ENCODE measurements at regions not wholly inside any gene's neighbourhood (a gene's known extent, or its start where the extent isn't known, plus 50 kb on each side); places are given as distances from the start of the nearest gene placed in this dataset.

DNA sequence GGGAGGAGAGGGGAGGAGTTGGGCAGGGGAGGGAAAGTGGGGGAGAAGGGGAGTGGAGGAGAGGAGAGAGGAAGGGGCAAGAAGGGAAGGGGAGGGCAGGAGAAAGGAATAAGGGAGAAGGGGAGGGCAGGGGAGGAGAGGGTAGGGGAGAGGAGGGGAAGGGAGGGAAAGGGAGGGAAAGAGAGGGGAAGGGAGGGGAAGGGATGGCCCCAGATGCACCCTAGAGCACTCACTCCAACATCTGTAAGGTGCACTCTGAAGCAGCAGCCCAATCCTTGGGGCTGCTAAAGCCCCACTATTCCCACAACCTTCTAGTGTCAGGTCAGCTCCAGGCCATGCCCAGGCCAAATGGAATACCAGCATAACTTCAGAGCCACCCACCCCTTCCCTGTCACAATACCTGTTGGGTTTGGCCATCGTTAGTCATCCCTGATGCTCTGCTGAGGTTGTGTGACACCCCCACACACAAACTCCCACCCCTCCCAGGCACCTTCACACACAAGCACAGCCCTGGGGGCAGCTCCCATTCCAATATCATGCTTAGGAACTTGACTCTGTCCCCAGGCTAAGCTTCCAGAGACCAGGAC is 55.7 kb upstream of the PKDCC start:
- no peak overlapping the region for H3K4me3 ChIP-seq (ENCODE audit: control insufficient read depth, low read depth, low read length)
- TF ChIP-seq, protein P1, sequence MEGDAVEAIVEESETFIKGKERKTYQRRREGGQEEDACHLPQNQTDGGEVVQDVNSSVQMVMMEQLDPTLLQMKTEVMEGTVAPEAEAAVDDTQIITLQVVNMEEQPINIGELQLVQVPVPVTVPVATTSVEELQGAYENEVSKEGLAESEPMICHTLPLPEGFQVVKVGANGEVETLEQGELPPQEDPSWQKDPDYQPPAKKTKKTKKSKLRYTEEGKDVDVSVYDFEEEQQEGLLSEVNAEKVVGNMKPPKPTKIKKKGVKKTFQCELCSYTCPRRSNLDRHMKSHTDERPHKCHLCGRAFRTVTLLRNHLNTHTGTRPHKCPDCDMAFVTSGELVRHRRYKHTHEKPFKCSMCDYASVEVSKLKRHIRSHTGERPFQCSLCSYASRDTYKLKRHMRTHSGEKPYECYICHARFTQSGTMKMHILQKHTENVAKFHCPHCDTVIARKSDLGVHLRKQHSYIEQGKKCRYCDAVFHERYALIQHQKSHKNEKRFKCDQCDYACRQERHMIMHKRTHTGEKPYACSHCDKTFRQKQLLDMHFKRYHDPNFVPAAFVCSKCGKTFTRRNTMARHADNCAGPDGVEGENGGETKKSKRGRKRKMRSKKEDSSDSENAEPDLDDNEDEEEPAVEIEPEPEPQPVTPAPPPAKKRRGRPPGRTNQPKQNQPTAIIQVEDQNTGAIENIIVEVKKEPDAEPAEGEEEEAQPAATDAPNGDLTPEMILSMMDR (IDR thresholded peaks at IDR 0.05; ENCODE audit: control insufficient read depth, insufficient read depth, low read depth, low read length, missing control alignments): no peak
- DNase-seq (ENCODE audit: low read depth): no peak

DNA sequence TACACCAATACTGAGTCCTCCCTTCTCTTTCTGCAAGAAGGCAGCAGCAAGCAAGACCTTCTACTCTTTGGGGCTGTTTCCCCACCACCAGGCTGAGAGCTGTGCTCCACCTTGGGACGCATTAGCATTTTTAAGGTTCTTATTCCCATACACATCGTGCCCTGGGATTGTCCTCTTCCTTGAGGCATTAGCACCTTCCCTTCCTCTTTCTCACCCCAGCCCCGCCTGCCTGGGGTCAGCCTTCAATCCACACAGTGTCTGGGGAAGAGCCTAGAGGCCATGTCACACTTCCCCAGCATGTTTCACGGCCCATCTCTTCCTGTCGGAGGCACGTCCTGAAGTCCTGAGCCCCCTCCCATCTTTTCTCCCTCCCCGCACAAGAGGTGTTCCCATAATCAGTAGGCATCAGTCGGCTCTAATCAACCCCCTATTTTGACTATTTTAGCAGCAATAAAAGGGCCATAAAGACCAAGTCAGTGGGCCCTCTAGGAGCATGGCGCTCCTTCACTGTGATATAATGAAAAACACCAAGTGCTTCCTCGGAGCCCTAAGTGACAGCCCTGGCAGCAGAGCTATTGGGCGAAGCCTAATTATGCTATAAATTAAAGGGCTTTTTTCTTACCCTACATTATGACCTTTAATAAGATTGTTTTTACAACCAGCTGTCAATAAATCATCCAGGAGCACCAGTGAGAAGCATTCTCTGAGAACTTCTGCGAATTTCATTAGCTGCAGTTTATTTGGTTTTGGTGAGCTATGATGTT is 55.0 kb upstream of the PKDCC start:
- DNase-seq (ENCODE audit: low read depth): no peak
- TF ChIP-seq, protein P1 (IDR thresholded peaks at IDR 0.05; ENCODE audit: control insufficient read depth, insufficient read depth, low read depth, low read length, missing control alignments): no peak
- no peak overlapping the region for H3K4me3 ChIP-seq (ENCODE audit: control insufficient read depth, low read depth, low read length)

DNA sequence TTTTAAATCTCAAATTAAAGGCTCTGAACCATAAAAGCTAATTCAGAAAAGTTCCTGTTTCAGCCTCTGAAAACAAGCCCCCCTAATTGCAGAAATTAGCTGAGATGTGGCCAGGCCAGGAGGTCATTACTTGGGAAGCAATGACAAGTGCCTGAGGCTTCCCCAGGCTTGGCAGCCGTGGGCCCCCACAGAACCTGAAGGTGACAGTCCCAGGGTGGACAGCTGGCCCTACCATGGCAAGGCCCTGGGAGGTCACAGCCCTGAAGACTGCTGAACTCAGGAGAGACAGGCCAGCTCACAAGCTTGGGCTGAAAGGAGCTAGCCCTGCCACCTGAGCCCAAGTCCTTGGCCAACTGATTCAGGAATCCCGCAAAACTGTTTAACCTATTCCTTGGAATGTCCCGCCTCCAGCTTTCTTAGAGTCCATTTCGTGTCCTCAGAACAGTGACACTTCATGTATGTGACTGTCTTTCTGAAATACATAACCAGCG is 54.3 kb upstream of the PKDCC start:
- no peak for DNase-seq (ENCODE audit: low read depth)
- no peak overlapping the region for H3K4me3 ChIP-seq (ENCODE audit: control insufficient read depth, low read depth, low read length)
- TF ChIP-seq, protein P1 (IDR thresholded peaks at IDR 0.05; ENCODE audit: control insufficient read depth, insufficient read depth, low read depth, low read length, missing control alignments): no peak

DNA sequence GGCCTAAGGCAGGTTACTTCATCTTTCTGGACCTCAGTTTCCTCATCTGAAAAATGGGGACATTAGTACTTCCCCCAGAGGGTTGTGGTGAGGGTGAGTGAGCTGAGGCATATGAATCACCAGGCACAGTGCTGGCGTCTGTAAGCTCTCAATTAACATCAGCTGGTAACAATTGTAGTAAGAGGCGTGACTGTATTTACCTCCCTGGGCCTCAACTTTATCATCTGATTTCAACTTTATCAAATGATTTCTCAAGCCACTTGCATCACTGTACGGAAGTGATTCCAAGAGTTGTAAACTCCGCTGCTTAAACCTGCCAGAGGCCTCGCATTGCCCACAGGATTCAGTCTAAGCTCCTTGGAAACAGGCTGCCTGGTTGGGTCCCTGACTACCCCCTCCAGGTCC is 53.6 kb upstream of the PKDCC start:
- TF ChIP-seq, protein P1 (IDR thresholded peaks at IDR 0.05; ENCODE audit: control insufficient read depth, insufficient read depth, low read depth, low read length, missing control alignments): no peak
- H3K4me3 ChIP-seq (ENCODE audit: control insufficient read depth, low read depth, low read length): no peak overlapping the region
- DNase-seq (ENCODE audit: low read depth): peak; percentile 93

DNA sequence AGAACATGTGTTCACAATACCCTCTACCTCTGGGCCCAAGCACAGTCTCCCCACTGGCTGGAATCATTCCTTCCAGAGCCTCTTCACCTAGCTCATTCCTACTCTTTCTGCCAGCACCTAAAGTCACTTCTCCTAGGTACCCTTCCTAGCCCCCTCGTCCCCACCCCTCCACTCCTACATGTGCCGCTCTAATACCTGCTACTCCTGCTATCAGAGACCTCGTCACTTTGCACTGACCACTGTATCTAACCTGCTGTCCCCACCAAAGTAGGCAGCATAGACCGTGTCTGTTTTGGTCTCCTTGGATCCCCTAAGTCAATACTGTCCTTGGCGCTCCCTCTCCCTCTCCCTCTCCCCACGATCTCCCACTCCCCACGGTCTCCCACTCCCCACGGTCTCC is 53.2 kb upstream of the PKDCC start:
- TF ChIP-seq, protein P1 (IDR thresholded peaks at IDR 0.05; ENCODE audit: control insufficient read depth, insufficient read depth, low read depth, low read length, missing control alignments): no peak
- DNase-seq (ENCODE audit: low read depth): no peak
- H3K4me3 ChIP-seq (ENCODE audit: control insufficient read depth, low read depth, low read length): no peak overlapping the region

DNA sequence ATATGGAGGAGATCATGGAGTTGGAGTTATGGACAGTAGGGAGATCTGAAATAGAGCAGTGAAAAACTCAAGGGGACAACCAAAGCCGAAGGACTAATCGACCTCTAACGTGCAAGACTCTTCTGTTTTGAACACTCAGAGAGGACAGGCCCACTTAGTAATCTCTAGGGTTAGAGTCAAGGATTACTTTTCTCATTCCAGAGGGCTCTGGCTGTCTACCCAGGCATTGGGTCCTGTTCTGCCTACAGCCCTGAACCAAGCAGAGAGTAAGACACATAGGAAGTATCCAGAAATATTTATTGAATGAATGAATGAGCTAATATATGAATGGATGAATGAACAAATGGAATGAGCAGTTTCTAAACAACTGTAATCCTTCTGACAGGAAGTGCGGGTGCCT is 50.3 kb upstream of the PKDCC start:
- no peak overlapping the region for H3K4me3 ChIP-seq (ENCODE audit: control insufficient read depth, low read depth, low read length)
- no peak for DNase-seq (ENCODE audit: low read depth)
- TF ChIP-seq, protein P1 (IDR thresholded peaks at IDR 0.05; ENCODE audit: control insufficient read depth, insufficient read depth, low read depth, low read length, missing control alignments): no peak
